Ovary (tissue), 7 donors: ENCODE measurements at regions not wholly inside any gene's neighbourhood (a gene's known extent, or its start where the extent isn't known, plus 50 kb on each side); places are given as distances from the start of the nearest gene placed in this dataset.

Source experiments
- DNase-seq, 5 donors: peaks; one replicate each; pipeline ENCODE4 v3.0.0-alpha.2; 2019 to 2020
- H3K27ac ChIP-seq, 2 donors: fragments of 200-600 bp; one replicate each; pipeline versions ENCODE4 v1.5.1 to v1.8.0; 2019 to 2022
- H3K27me3 ChIP-seq: fragments of 200-600 bp; one replicate; pipeline ENCODE4 v1.8.0; 2022
- H3K36me3 ChIP-seq: fragments of 200-600 bp; sonication (generic); one replicate; pipeline ENCODE4 v1.5.1; 2019
- H3K4me1 ChIP-seq: one replicate; pipeline ENCODE4 v1.8.1; 2013; ENCODE audit warnings: mild to moderate bottlenecking, moderate library complexity; ENCODE audit not compliant: insufficient read depth
- H3K4me3 ChIP-seq: fragments of 200-600 bp; sonication (generic); one replicate; pipeline ENCODE4 v1.5.1; 2017
- H3K9me3 ChIP-seq, 2 donors: fragments of 200-600 bp in 1 of 2; sonication (generic) in 1 of 2; one replicate each; pipeline versions ENCODE4 v1.5.1 to v1.8.1; 2013 to 2019; ENCODE audit warnings: mild to moderate bottlenecking in 1 of 2, moderate library complexity in 1 of 2
- CTCF ChIP-seq, 3 donors: fragments of 450-650 bp in 2 of 3; fragments of 200-600 bp in 1 of 3; IDR thresholded peaks; one replicate each; pipeline versions ENCODE4 v1.5.1 to v1.8.0; 2016 to 2022; ENCODE audit warnings: antibody characterized with exemption in 3 of 3, mild to moderate bottlenecking in 1 of 3
- EP300 ChIP-seq: sonication (generic); formaldehyde crosslinking; IDR thresholded peaks from one replicate; pipeline ENCODE4 v1.6.1; 2017; ENCODE audit warnings: antibody characterized with exemption
- POLR2A ChIP-seq: fragments of 450-650 bp; IDR thresholded peaks from one replicate; pipeline ENCODE4 v1.6.1; 2017; ENCODE audit warnings: antibody characterized with exemption, mild to moderate bottlenecking, moderate library complexity
- WGBS, 3 donors: extraction: QIAGEN DNeasy Blood & Tissue Kit in 1 of 3; methylation state at CpG; one replicate each; pipeline versions ENCODE4 v1.1.5 to v1.1.7; 2013 to 2017; 5-methylcytosine and 5-hydroxymethylcytosine counted together
- intact Hi-C, 4 donors: fragments of 100-400 bp; cut with DNase I; formaldehyde crosslinking; loops; one replicate each; pipeline versions ENCODE4 v1.11.0 to v1.15.1; 2022 to 2023
- donor health status: DM: no; HTN: no; CAD: no; lungs with moderate emphysema.
- donor health status: DM: no; HTN: no; CAD: no.
- donor health status: Bipolar disorder and iron deficiency.
- donor health status: DM: no; HTN: no; CAD: no.
- donor health status: DM: yes; HTN: yes; CAD: no.

GRCh38 chr7:108719631-108720030 lies 150.0 kb downstream of the DNAJB9 start:
- Histone ChIP-seq H3K27me3 (no peaks in the 10 kb centered on the region), H3K36me3 (no peaks in the 10 kb centered on the region), H3K4me3 (no peak overlapping the region), H3K9me3 (no peaks in the 10 kb centered on the region), H3K27ac (no peak overlapping the region), H3K4me1 (no peaks in the 10 kb centered on the region)
- TF ChIP-seq CTCF (IDR thresholded peaks at IDR 0.05) (no peak), EP300 (no peak), POLR2A (no peak)
- no peak for DNase-seq
- intact Hi-C loops = no loop called here

GRCh38 chr7:108722561-108722960 lies 152.9 kb downstream of the DNAJB9 start:
- intact Hi-C loops = no loop called here
- Histone ChIP-seq H3K4me3 (no peak overlapping the region), H3K4me1 (no peaks in the 10 kb centered on the region), H3K27me3 (no peaks in the 10 kb centered on the region), H3K36me3 (no peaks in the 10 kb centered on the region), H3K27ac (no peak overlapping the region), H3K9me3 (no peaks in the 10 kb centered on the region)
- WGBS, 3 donors = 81 to 89% (median 86%) methylated on average over 1 of the region's 1 CpG
- DNase-seq = no peak
- no peak for TF ChIP-seq CTCF (IDR thresholded peaks at IDR 0.05)
- TF ChIP-seq POLR2A = no peak
- no peak for TF ChIP-seq EP300

GRCh38 chr7:108723381-108723814 lies 153.7 kb downstream of the DNAJB9 start:
- TF ChIP-seq EP300 = no peak
- TF ChIP-seq POLR2A = no peak
- TF ChIP-seq CTCF (IDR thresholded peaks at IDR 0.05) = no peak
- Histone ChIP-seq H3K4me1 (no peaks in the 10 kb centered on the region), H3K27ac (no peak overlapping the region), H3K36me3 (no peaks in the 10 kb centered on the region), H3K27me3 (no peaks in the 10 kb centered on the region), H3K9me3 (no peaks in the 10 kb centered on the region), H3K4me3 (no peak overlapping the region)
- DNase-seq = no peak
- intact Hi-C loops = no loop called here
- WGBS, 3 donors = 55 to 58% (median 56%) methylated on average over 4 of the region's 4 CpGs

GRCh38 chr7:108724251-108725100 lies 154.8 kb downstream of the DNAJB9 start:
- Histone ChIP-seq H3K36me3 (no peaks in the 10 kb centered on the region), H3K4me3 (no peak overlapping the region), H3K27me3 (no peaks in the 10 kb centered on the region), H3K4me1 (no peaks in the 10 kb centered on the region), H3K9me3 (no peaks in the 10 kb centered on the region), H3K27ac (no peak overlapping the region)
- TF ChIP-seq CTCF (IDR thresholded peaks at IDR 0.05) (no peak), POLR2A (no peak), EP300 (no peak)
- no peak for DNase-seq
- intact Hi-C loops = no loop called here
- WGBS, 3 donors = 3 to 6% (median 4%) methylated on average over 3 of the region's 3 CpGs
